T-helper 2 cell treated with Interferon-gamma antibody and Interleukin-4, amounts not matched to agents 100 ng/mL and 5 ng/mL, for 36 hours (primary cell): ENCODE measurements at regions not wholly inside any gene's neighbourhood (a gene's known extent, or its start where the extent isn't known, plus 50 kb on each side); places are given as distances from the start of the nearest gene placed in this dataset.
"Not testable (repeated sequence)": the region's sequence is repeated elsewhere in the genome, so short reads cannot be mapped to it uniquely, and the experiment has no call there.

Source experiments
- intact Hi-C: fragments of 100-400 bp; cut with micrococcal nuclease; formaldehyde crosslinking; loops from one replicate; pipeline ENCODE4 v1.15.1; 2023

GRCh38 chr13:46498650-46499049 is 54.3 kb upstream of the LRCH1 start:
- intact Hi-C loops, result no loop called here

DNA sequence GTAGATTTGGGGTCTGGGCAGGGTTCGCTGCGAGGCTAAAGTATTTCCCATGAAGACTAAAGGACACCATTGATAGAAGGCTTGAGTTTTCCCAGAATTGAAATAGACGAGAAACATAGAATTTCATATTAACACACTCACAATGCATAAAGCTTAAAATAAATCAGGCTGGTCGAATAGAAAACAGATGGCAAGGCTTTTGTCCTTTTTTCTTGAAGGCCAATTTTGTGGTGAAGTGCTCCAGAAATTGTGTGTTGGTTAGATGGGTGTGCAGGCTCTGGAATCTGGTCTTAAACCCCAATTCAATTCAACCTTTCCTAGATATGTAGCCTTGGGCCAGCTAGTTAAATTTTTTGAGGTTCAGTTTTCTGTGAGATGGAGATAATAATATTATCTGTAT is 56.9 kb upstream of the LRCH1 start:
- intact Hi-C loops, result no loop called here

DNA sequence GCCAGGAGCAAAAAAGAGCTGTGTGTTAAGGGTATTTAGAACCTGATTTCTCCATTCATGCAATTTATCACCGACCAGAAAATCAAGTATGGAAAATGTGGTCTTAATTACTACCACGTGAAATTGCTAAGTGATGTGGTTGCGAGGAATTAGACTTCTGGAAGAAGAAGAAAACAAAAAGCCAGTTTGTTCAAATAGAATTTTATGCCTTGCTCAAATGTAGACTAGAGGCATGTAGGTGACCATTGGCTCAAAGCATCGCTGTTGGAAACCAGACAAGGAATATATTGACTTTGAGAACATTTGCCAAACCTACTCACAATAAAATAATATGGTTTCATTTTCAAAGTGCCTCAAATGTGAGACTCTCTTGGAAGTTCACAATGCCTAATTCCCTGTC is 57.3 kb upstream of the LRCH1 start:
- intact Hi-C loops, result no loop called here

DNA sequence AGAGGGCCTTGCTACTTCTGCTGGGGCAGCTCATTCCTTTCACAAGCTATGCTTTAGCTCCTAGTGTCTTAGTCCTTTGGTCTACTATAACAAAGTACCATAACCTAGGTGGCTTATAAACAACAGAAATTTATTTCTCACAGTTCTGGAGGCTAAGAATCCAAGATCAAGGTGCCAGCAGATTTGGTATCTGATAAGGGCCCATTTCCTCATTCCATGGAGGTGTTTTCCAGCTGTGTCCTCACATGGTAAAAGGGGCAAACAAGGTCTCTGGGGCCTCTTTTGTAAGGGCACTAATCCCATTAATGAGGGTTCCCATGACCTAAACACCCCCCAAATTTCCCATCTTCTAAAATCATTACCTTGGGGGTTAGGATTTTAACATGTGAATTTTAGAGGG is 57.9 kb upstream of the LRCH1 start:
- intact Hi-C loops, result no loop called here

DNA sequence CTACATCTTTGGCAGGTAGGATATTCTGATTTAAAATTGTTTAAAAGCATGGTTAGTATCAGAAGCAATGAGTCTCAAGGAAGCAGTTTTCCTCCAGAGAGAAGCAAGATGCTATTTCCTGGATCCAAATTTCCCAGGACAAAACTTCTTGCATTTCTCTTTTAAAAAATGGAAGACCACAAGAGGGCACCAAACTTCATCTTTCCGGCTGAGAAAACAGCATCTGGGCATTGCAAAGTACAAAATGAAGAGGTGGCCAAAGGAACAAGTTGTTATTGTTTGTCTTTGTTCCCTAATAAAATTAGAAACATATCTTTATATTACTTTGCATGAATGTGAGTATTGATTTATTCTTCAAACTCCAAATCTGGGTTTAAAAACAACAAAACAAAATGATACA is 60.0 kb upstream of the LRCH1 start:
- intact Hi-C loops, result loop anchor here (1.0 to 5.0 kb wide), 2 partner anchors 59 to 228 kb away; partner anchors contain the start of gene LRCH1

GRCh38 chr13:46491641-46492040 is 61.3 kb upstream of the LRCH1 start:
- intact Hi-C loops, result loop anchor here (5.0 kb wide), 1 partner anchor 61 kb away; the partner anchor contains the start of gene LRCH1

DNA sequence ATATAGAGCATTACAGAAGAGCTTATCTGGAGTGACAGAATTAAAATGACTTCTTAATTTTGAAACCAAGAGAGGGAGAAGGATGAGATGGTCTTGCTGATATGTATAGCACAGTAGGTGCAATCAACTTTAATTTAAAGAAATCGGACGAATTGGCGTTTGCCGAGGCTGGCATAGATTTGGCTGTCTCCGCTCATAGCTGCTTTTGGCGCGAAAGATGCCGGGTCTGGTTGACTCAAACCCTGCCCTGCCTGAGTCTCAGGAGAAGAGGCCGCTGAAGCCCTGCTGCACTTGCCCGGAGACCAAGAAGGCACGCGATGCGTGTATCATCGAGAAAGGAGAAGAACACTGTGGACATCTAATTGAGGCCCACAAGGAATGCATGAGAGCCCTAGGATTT is 62.3 kb upstream of the LRCH1 start:
- intact Hi-C loops, result loop anchor here (5.0 kb wide), 1 partner anchor 62 kb away; the partner anchor contains the start of gene LRCH1

GRCh38 chr13:46490129-46490528 is 62.8 kb upstream of the LRCH1 start:
- intact Hi-C loops, result loop anchor here (5.0 kb wide), 1 partner anchor 62 kb away; the partner anchor contains the start of gene LRCH1

DNA sequence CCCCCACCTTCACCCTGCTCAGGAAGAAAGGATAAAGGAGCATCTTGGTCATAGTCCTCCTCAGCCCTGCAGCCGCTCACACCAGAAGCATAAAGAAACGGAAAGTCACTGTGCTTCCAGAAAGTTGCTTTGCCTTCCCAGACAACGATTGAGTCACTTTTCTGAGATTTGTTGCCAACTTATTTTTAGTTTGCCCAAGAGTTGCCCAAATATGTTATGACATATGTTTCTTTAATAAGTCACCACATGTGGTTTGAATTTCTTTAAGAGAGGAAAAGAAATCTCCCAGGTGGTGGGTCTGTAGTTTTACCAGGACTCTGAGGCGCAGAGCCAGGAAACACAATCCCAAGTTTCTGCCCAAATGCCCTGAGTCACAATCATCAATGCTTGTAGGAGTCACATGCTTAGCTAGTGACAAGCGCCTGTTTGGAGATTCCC is 63.4 kb upstream of the LRCH1 start:
- intact Hi-C loops, result loop anchor here (5.0 kb wide), 1 partner anchor 63 kb away; the partner anchor contains the start of gene LRCH1

- intact Hi-C loops, result no loop called here
Observed at GRCh38 chr13:46487748-46488147, 65.2 kb upstream of the LRCH1 start.

- intact Hi-C loops, result no loop called here
Observed at GRCh38 chr13:46486270-46486669, 66.7 kb upstream of the LRCH1 start.

- intact Hi-C loops, result no loop called here
Observed at GRCh38 chr13:46484561-46484960, 68.4 kb upstream of the LRCH1 start.

DNA sequence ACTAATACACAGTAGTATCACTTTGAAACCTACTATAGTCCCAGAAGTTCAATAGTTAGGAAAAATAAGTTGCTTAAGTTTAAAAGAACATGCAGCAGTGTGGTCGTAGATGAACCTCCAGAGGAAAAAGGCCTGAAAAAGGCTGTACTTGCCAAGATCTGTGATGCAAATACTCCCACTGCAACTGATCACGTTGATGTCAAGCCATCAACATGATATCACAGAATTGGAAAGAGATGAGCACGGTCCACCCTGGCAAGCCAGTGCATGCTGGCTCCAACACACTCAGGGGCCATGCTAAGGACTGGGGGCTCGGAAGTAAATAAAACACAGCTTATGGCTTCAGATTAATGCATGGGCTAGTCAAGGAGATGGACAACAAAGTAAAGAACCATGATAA is 71.8 kb upstream of the LRCH1 start:
- intact Hi-C loops, result no loop called here

DNA sequence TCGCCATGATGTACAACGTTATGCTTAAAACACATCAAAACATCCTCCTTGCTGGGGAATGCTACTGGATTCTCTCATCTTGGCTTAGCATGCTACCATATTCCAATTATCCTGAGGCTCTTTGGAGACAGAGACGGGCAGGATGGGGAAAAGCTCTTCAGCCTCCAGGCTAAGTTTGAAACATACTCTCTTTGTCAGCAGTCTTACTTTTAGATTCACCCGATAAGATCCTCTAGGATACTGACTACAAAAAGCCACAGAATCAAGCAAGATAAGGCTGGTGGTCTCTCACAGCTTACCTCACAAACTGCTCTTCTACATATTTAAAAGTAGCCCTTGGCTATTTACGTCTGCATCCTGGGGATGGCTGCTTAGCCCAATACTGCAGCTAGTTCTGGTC is 72.8 kb upstream of the LRCH1 start:
- intact Hi-C loops, result no loop called here

- intact Hi-C loops, result no loop called here
Observed at GRCh38 chr13:46479691-46480090, 73.3 kb upstream of the LRCH1 start.

- intact Hi-C loops, result no loop called here
Observed at GRCh38 chr13:46479283-46479682, 73.7 kb upstream of the LRCH1 start.

DNA sequence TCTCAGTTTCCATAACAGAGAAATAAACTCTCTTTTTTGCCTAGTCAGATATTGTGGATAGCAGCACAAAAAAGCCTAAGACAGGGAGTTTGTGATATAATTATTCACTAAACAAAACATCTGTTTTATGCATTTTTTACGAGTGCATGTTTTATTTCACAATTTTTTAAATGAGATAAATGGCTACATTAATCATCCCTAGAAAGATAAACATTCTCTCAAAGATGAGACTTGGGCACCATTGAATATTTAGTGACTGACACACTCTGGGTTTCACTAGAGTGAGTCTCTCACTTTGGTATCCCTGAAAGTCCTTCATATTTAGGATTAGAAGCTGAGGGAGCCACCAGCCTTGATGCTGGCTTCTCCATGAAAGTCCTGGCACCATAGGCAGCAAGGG is 74.3 kb upstream of the LRCH1 start:
- intact Hi-C loops, result no loop called here

DNA sequence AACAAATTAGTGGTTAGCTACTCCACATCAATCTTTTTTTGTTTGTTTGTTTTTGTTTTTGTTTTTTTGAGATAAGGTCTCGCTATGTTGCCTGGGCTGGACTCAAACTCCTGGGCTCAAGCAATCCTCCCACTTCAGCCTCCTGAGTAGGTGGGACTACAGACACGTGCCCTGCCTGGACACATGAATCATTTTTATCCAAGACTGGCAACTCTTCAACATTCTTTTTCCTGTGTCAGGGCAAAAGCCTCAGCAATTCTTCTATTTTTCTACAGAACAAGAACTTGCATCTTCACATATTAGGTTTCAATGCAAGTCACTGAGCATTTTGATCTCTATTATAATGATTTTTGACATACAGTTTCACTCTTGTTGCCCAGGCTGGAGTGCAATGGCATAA is 76.8 kb upstream of the LRCH1 start:
- intact Hi-C loops, result no loop called here

- intact Hi-C loops, result no loop called here
Observed at GRCh38 chr13:46475541-46475991, 77.4 kb upstream of the LRCH1 start.

GRCh38 chr13:46473806-46474205 is 79.2 kb upstream of the LRCH1 start:
- intact Hi-C loops, result no loop called here

DNA sequence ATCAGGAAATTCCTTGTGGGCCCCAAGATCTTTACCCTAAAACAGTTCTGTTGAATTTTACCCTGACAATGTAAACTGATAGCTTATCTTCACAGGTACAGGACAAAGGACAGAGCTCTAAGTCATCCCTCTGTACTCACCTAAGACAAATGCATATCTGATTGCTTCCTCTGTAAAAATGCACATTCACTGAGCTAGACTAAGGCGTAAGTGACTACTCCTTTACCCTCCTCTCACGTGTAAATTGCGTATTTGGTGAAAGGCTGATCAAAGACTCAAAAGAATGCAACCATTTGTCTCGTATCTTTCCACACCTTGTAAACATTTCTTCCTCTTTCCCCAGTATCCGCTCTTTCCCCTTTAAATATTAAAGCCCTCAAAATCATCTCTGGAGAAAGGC is 80.6 kb upstream of the LRCH1 start:
- intact Hi-C loops, result no loop called here

- intact Hi-C loops, result not testable (repeated sequence)
Observed at GRCh38 chr13:46469699-46470098, 82.6 kb upstream of the RUBCNL start.

- intact Hi-C loops, result no loop called here
Observed at GRCh38 chr13:46468570-46469463, 81.8 kb upstream of the RUBCNL start.
